ENCODE measurements at regions not wholly inside any gene's neighbourhood (a gene's known extent, or its start where the extent isn't known, plus 50 kb on each side); places are given as distances from the start of the nearest gene placed in this dataset.

- peaks cover 11% of the 10 kb centered on the region for H3K4me1 Mint-ChIP-seq (ENCODE audit: unreplicated experiment)
- no peaks in the 10 kb centered on the region for H3K36me3 Mint-ChIP-seq (ENCODE audit: unreplicated experiment)
- H3K27ac Mint-ChIP-seq (ENCODE audit: unreplicated experiment): no peak overlapping the region
- TF ChIP-seq CTCF (IDR thresholded peaks at IDR 0.05): no peak
- no peaks in the 10 kb centered on the region for H3K9me3 Mint-ChIP-seq (ENCODE audit: unreplicated experiment)
- DNase-seq (ENCODE audit: extremely low spot score, unreplicated experiment): no peak
- H3K27me3 Mint-ChIP-seq (ENCODE audit: unreplicated experiment): peaks cover 38% of the 10 kb centered on the region
- no peak overlapping the region for H3K4me3 Mint-ChIP-seq (ENCODE audit: unreplicated experiment)
Observed at GRCh38 chr5:158115468-158115867, 256.5 kb upstream of the CLINT1 start.

DNA sequence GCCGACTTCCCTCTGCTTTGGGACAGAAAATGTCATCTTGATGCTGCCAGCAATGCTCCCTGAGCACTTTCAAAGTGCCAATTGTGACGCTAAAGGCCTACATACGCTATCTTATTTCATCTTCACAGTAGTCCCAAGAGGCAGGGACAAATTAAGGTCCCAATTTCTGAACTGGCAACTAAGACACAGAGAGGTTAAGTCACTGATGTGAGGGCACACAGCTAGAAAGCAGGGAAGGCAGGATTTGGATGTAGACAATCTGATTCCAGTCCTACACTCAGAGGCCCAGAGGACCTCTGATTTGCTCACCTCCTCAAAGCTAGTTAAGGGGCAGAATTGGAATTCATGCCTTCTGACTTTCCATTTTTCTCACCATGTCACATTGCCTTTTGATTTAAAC, 249.2 kb upstream of the CLINT1 start:
- H3K4me1 Mint-ChIP-seq (ENCODE audit: unreplicated experiment): no peaks in the 10 kb centered on the region
- H3K4me3 Mint-ChIP-seq (ENCODE audit: unreplicated experiment): no peak overlapping the region
- no peak for TF ChIP-seq CTCF (IDR thresholded peaks at IDR 0.05)
- H3K9me3 Mint-ChIP-seq (ENCODE audit: unreplicated experiment): no peaks in the 10 kb centered on the region
- no peak for DNase-seq (ENCODE audit: extremely low spot score, unreplicated experiment)
- no peaks in the 10 kb centered on the region for H3K36me3 Mint-ChIP-seq (ENCODE audit: unreplicated experiment)
- H3K27ac Mint-ChIP-seq (ENCODE audit: unreplicated experiment): no peak overlapping the region
- H3K27me3 Mint-ChIP-seq (ENCODE audit: unreplicated experiment): peaks cover 8% of the 10 kb centered on the region

DNA sequence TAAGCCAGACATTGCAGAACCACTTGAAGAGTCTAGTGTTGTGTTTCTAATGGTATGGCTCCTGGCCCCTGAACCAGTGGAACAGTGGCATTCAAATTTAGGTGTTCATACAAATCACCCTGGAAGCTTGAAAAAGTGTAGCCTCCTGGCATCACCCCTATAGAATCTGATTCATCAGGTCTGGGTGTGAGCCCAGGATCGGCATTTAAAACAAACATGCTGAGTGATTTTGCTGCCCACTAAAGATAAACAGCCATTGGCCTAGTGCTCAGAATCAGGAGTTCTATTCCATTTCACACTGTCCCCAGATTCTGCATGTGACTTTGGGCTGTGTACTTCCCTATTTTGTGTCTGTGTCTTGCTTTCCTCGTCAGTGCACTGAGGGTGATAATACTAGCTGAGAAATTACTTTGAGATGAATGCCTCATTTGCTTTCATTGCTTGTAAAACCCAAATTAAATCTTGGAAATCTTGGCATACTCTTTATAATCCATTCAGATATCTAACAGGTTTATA, 241.5 kb upstream of the CLINT1 start:
- no peaks in the 10 kb centered on the region for H3K4me1 Mint-ChIP-seq (ENCODE audit: unreplicated experiment)
- no peak overlapping the region for H3K4me3 Mint-ChIP-seq (ENCODE audit: unreplicated experiment)
- TF ChIP-seq CTCF (IDR thresholded peaks at IDR 0.05): no peak
- H3K9me3 Mint-ChIP-seq (ENCODE audit: unreplicated experiment): peaks cover 5% of the 10 kb centered on the region
- no peak for DNase-seq (ENCODE audit: extremely low spot score, unreplicated experiment)
- no peak overlapping the region for H3K27ac Mint-ChIP-seq (ENCODE audit: unreplicated experiment)
- peaks cover 33% of the 10 kb centered on the region for H3K27me3 Mint-ChIP-seq (ENCODE audit: unreplicated experiment)
- H3K36me3 Mint-ChIP-seq (ENCODE audit: unreplicated experiment): no peaks in the 10 kb centered on the region

DNA sequence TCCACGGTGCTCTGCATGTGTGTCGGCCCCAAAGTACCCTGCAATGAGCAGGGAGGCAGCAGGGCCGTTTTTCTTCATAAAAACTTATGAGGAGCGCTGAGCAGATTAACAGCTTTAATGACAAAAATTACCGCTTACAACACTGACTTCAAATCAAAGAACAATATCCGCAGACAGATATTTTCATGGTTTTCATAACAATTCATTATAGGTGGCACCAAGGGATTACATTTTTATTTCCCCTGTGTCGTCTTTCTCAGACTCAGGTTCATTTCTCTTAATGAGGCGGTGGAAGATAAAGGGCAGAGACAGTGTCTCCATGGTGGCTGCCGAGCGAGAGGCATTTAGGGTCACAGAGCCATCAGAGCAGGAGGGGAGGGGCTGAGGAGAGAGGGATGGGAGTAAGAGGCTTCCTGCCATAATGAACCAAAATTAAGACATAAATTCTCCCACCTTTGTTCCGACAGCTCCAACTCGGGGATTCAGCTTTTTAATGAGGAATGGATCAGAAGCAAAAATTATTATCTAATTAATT, 240.7 kb upstream of the CLINT1 start:
- Mint-ChIP-seq H3K27ac (ENCODE audit: unreplicated experiment) (no peak overlapping the region), H3K9me3 (ENCODE audit: unreplicated experiment) (peaks cover 5% of the 10 kb centered on the region), H3K36me3 (ENCODE audit: unreplicated experiment) (no peaks in the 10 kb centered on the region), H3K4me3 (ENCODE audit: unreplicated experiment) (no peak overlapping the region), H3K27me3 (ENCODE audit: unreplicated experiment) (peaks cover 39% of the 10 kb centered on the region), H3K4me1 (ENCODE audit: unreplicated experiment) (no peaks in the 10 kb centered on the region)
- DNase-seq (ENCODE audit: extremely low spot score, unreplicated experiment): no peak
- TF ChIP-seq CTCF (IDR thresholded peaks at IDR 0.05): no peak

- DNase-seq (ENCODE audit: extremely low spot score, unreplicated experiment): no peak
- H3K4me1 Mint-ChIP-seq (ENCODE audit: unreplicated experiment): no peaks in the 10 kb centered on the region
- no peak for TF ChIP-seq CTCF (IDR thresholded peaks at IDR 0.05)
- no peak overlapping the region for H3K4me3 Mint-ChIP-seq (ENCODE audit: unreplicated experiment)
- H3K9me3 Mint-ChIP-seq (ENCODE audit: unreplicated experiment): peaks cover 5% of the 10 kb centered on the region
- no peaks in the 10 kb centered on the region for H3K36me3 Mint-ChIP-seq (ENCODE audit: unreplicated experiment)
- H3K27me3 Mint-ChIP-seq (ENCODE audit: unreplicated experiment): peaks cover 50% of the 10 kb centered on the region
- H3K27ac Mint-ChIP-seq (ENCODE audit: unreplicated experiment): no peak overlapping the region
Observed at GRCh38 chr5:158096835-158097234, 237.9 kb upstream of the CLINT1 start.
